NT2/D1 (cell line): ENCODE measurements at regions not wholly inside any gene's neighbourhood (a gene's known extent, or its start where the extent isn't known, plus 50 kb on each side); places are given as distances from the start of the nearest gene placed in this dataset.

ENCODE experiments used
- SUZ12 ChIP-seq: IDR thresholded peaks from 2 replicates; pipeline ENCODE4 v1.6.1; 2011; ENCODE audit not compliant: insufficient read length, insufficient read depth; ENCODE audit errors: extremely low read depth
- YY1 ChIP-seq: IDR thresholded peaks from 2 replicates; pipeline ENCODE4 v1.6.1; 2011; ENCODE audit not compliant: insufficient read length, insufficient read depth
- ZNF274 ChIP-seq: IDR thresholded peaks from 2 replicates; pipeline ENCODE4 v1.6.1; 2011; ENCODE audit warnings: mild to moderate bottlenecking, low read depth, low read length

GRCh38 chr1:69272684-69273083 lies 295.0 kb upstream of the LRRC7 start:
- no peak for TF ChIP-seq ZNF274
- no peak for TF ChIP-seq YY1
- TF ChIP-seq SUZ12: no peak
